Neutrophil (primary cell): ENCODE measurements at regions not wholly inside any gene's neighbourhood (a gene's known extent, or its start where the extent isn't known, plus 50 kb on each side); places are given as distances from the start of the nearest gene placed in this dataset.

Experiments
- H3K27ac ChIP-seq: fragments of 200-600 bp; sonication (generic); 2 replicates; pipeline ENCODE4 v1.5.1; 2016; ENCODE audit warnings: mild to moderate bottlenecking, moderate library complexity
- H3K27me3 ChIP-seq: fragments of 200-600 bp; sonication (generic); 2 replicates; pipeline ENCODE4 v1.6.0; 2016; ENCODE audit warnings: mild to moderate bottlenecking
- H3K36me3 ChIP-seq: fragments of 200-600 bp; sonication (generic); 2 replicates; pipeline ENCODE4 v1.5.1; 2017
- H3K4me1 ChIP-seq, 2 experiments: fragments of 200-600 bp in 1 of 2; sonication (generic) in 1 of 2; 1 replicate in 1 of 2; 2 replicates in 1 of 2; pipeline versions ENCODE4 v1.5.1 to v1.6.1; 2013 to 2016; ENCODE audit warnings: low read depth in 1 of 2, low read length in 1 of 2, mild to moderate bottlenecking in 1 of 2, moderate library complexity in 1 of 2; ENCODE audit not compliant: control insufficient read depth in 1 of 2, insufficient read depth in 1 of 2
- H3K4me3 ChIP-seq, 2 experiments: fragments of 200-600 bp in 1 of 2; sonication (generic) in 1 of 2; 1 replicate in 1 of 2; 2 replicates in 1 of 2; pipeline ENCODE4 v1.5.1; 2013 to 2016; ENCODE audit warnings: low read depth in 1 of 2, low read length in 1 of 2, mild to moderate bottlenecking in 1 of 2, moderate library complexity in 1 of 2
- H3K9me3 ChIP-seq: fragments of 200-600 bp; sonication (generic); 2 replicates; pipeline ENCODE4 v1.5.1; 2016
- TF ChIP-seq, protein P1 (sequence below): fragments of 200-600 bp; sonication (generic); IDR thresholded peaks from 2 replicates; pipeline ENCODE4 v1.5.1; 2016; ENCODE audit warnings: antibody characterized with exemption

DNA sequence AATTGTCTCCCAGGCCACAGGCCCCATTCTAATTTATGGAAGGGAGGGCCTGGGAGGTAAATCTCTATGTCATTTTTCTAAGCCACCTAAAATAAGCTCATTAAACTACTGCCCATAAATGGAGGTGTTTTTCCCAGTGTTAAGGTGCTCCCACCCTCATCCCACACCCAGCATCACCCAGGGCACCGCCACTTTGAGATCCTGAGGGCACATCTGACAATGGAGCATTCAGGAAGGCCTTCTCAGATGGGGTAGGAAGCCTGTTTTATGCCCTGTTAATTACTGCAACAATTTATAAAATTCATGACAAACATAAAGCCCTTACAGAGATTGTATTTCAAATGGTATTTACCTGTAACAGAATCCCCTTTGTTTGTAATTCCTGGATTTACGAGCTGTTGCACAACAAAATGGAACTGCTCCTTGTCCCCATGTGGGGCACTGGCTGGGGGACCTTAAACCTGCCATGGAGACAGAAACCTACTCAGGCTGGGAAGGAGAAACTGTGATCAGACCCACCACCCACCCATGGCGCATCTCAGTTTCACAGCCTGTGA, 319.5 kb upstream of the USP24 start:
- Histone ChIP-seq H3K27me3 (peaks cover 2% of the 10 kb centered on the region), H3K36me3 (no peaks in the 10 kb centered on the region), H3K27ac (no peak overlapping the region), H3K4me1 (no peaks in the 10 kb centered on the region), H3K4me3 (no peak overlapping the region), H3K9me3 (no peaks in the 10 kb centered on the region)
- TF ChIP-seq, protein P1, sequence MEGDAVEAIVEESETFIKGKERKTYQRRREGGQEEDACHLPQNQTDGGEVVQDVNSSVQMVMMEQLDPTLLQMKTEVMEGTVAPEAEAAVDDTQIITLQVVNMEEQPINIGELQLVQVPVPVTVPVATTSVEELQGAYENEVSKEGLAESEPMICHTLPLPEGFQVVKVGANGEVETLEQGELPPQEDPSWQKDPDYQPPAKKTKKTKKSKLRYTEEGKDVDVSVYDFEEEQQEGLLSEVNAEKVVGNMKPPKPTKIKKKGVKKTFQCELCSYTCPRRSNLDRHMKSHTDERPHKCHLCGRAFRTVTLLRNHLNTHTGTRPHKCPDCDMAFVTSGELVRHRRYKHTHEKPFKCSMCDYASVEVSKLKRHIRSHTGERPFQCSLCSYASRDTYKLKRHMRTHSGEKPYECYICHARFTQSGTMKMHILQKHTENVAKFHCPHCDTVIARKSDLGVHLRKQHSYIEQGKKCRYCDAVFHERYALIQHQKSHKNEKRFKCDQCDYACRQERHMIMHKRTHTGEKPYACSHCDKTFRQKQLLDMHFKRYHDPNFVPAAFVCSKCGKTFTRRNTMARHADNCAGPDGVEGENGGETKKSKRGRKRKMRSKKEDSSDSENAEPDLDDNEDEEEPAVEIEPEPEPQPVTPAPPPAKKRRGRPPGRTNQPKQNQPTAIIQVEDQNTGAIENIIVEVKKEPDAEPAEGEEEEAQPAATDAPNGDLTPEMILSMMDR, result no peak

DNA sequence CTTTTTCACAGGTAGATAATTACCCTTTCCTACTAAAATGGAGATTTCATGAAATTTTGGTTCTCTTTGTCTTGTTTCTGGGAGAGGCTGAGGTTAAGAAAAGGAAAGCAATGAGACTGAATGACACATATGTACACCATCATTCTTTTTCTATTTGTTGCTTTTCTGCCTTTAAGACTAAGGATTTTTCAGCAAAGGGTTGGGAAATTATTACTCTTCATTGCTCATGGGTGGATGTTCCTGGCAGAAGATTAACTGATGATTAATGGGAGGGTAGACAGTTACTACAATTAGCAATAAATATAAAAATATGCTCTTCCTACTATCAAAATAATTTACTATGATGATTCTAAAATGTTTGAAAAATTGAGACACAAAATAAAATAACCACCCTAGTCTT, 316.5 kb upstream of the USP24 start:
- Histone ChIP-seq H3K9me3 (no peaks in the 10 kb centered on the region), H3K4me1 (no peaks in the 10 kb centered on the region), H3K27ac (no peak overlapping the region), H3K4me3 (no peak overlapping the region), H3K27me3 (peaks cover 10% of the 10 kb centered on the region), H3K36me3 (no peaks in the 10 kb centered on the region)
- TF ChIP-seq, protein P1, result no peak

DNA sequence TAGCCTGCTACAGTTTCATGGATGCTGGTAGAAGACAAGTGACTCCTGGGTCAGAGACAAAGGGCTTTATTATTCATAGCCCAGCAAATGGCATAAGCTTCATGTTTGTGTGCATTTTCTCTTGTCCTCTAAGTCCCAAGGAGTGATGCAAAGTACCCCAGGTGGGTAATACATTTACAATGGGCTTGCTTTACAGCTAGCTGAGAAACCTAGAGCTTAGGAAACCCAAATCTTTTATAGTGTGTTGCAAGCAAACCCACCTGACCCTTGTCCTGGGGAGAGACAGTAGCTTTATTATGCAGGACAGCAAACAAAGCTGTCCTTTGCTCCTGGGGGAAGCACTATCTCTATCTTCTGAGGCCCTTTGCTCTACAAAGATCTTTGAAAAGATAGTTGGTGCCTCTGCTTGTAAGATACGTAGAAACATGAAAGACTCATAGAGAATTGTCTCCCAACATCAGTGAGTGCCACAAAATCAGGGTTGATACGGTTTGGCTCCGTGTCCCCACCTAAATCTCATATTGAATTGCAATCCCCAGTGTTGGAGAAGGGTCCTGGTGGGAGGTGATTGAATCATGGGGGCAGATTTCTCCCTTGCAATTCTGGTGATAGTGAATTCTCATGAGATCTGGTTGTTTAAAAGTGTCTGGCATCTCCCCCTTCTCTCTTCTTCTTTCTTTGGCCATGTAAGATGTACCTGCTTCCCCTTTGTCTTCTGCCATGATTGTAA, 315.8 kb upstream of the USP24 start:
- no peaks in the 10 kb centered on the region for H3K36me3 ChIP-seq
- H3K4me1 ChIP-seq, result no peaks in the 10 kb centered on the region
- TF ChIP-seq, protein P1, result no peak

DNA sequence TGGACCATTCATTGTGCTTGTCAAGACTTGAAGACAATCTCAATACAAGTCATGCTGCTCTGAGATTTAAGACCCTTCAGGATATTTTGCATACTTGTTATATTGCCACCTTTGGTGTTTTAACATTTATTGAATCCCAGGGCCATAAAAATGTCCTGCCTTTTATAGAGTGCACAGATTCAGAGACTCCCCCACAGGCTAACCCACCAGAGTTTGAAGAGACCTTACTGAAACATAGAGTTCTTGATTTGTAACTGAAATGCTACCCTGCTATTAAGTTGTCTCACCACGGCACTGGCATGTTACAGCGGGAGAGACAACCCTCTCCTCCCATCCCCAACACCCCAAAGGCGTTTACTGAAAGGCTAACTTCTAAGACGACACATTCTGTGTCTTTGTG, 313.9 kb upstream of the USP24 start:
- H3K4me1 ChIP-seq, result no peaks in the 10 kb centered on the region
- H3K36me3 ChIP-seq, result no peaks in the 10 kb centered on the region
- peaks cover 10% of the 10 kb centered on the region for H3K27me3 ChIP-seq
- H3K9me3 ChIP-seq, result no peaks in the 10 kb centered on the region
- TF ChIP-seq, protein P1, result no peak
- no peak overlapping the region for H3K4me3 ChIP-seq
- no peak overlapping the region for H3K27ac ChIP-seq

More for the DNA sequence above, 315.8 kb upstream of the USP24 start:
- Histone ChIP-seq H3K27ac (no peak overlapping the region), H3K4me3 (no peak overlapping the region), H3K9me3 (no peaks in the 10 kb centered on the region), H3K27me3 (peaks cover 10% of the 10 kb centered on the region)

DNA sequence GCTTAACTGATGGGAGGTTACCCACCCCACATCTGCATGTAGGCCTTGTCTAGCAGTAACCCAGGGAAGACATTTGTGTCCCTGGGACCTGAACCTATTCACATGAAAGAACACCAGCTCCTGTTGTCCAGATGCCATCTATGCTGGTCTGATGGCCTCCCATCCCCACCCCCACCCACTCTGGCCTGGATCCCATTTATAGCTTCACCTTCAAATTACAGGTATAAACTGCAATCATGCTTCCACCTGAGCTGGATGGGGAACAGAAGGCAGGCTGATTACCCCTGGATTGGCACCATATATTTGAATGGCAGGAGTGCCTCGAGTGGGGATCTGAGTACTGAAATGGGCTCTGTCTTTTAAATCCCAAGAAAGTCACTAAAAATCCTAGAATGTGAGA, 312.7 kb upstream of the USP24 start:
- Histone ChIP-seq H3K9me3 (no peaks in the 10 kb centered on the region), H3K4me3 (no peak overlapping the region), H3K27me3 (peaks cover 10% of the 10 kb centered on the region), H3K27ac (no peak overlapping the region), H3K36me3 (no peaks in the 10 kb centered on the region), H3K4me1 (no peaks in the 10 kb centered on the region)
- TF ChIP-seq, protein P1, result no peak
